ES-I3 (cell line): ENCODE measurements at regions not wholly inside any gene's neighbourhood (a gene's known extent, or its start where the extent isn't known, plus 50 kb on each side); places are given as distances from the start of the nearest gene placed in this dataset.
"Not testable (repeated sequence)": the region's sequence is repeated elsewhere in the genome, so short reads cannot be mapped to it uniquely, and the experiment has no call there.

Experiments
- H3K36me3 ChIP-seq: 2 replicates; pipeline ENCODE4 v1.6.1; 2013; ENCODE audit warnings: mild to moderate bottlenecking, low read length, control low read depth, moderate library complexity; ENCODE audit not compliant: insufficient read depth
- H3K4me1 ChIP-seq: 2 replicates; pipeline ENCODE4 v1.6.1; 2013; ENCODE audit warnings: mild to moderate bottlenecking, control low read depth, low read length; ENCODE audit not compliant: insufficient read depth
- H3K9ac ChIP-seq: 2 replicates; pipeline ENCODE4 v1.6.1; 2013; ENCODE audit warnings: low read depth, mild to moderate bottlenecking, low read length, moderate library complexity
- H3K9me3 ChIP-seq: 2 replicates; pipeline ENCODE4 v1.6.1; 2013; ENCODE audit warnings: mild to moderate bottlenecking, low read length, moderate library complexity; ENCODE audit not compliant: control insufficient read depth, insufficient read depth

DNA sequence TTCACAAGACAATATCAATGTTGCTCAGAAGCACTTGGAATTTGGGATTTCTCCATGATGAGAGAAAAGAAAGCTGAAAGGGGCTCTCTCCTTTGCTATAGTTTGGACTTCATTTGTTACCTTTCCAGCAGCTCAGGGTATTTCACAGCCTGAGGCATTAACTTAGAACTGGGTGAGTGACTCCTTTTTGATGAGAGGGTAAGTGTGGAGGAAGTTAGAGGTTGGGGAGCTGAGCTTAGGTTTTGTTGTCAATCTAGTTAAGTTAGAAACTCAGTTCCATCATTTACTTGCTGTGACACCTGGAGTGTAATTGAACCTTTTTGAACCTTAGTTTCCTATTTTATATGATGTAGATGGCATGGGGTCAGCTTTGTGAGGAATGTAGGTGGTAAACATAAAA is 359.1 kb downstream of the PDCD6IP start:
- Histone ChIP-seq H3K36me3 (no peaks in the 10 kb centered on the region), H3K4me1 (no peaks in the 10 kb centered on the region), H3K9ac (no peak overlapping the region), H3K9me3 (no peaks in the 10 kb centered on the region)

- no peaks in the 10 kb centered on the region for H3K4me1 ChIP-seq
- H3K36me3 ChIP-seq = no peaks in the 10 kb centered on the region
- H3K9me3 ChIP-seq = no peaks in the 10 kb centered on the region
- no peak overlapping the region for H3K9ac ChIP-seq
These were observed 361.4 kb downstream of the PDCD6IP start for GRCh38 chr3:34159613-34160420.

GRCh38 chr3:34169636-34170035 is 371.2 kb downstream of the PDCD6IP start:
- H3K4me1 ChIP-seq, H3K9ac ChIP-seq, H3K36me3 ChIP-seq, H3K9me3 ChIP-seq: not testable (repeated sequence)

- Histone ChIP-seq H3K4me1 (peaks cover 12% of the 10 kb centered on the region; the same call in 1 of the 2 replicates), H3K36me3 (no peaks in the 10 kb centered on the region), H3K9ac (no peak overlapping the region), H3K9me3 (no peaks in the 10 kb centered on the region)
These were observed 376.3 kb downstream of the PDCD6IP start for GRCh38 chr3:34174740-34175139.

DNA sequence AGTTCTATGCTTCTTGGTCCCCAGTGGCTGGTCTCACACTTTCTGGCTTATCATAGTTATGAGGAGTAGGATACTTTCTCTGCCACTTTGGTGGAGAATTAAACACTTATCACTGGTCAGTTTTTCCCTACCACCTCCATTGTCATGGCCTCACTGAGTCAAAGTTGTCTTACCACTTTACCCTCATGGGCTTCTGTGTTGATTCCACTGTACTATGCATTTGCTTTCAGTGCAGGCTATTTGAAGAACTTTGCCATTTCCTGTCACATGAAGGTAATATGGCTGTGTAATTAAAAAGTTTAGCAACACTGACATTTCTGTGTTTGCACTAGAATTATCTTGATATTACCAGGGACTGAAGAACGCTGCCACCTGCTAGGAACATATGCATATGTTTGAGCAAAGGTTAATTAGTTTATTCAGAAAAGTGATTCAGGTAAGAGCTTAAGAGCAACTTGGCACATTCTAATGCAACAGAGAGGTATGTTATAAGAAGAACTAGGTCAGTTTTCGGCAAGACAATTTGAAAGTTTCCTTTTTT is 377.3 kb downstream of the PDCD6IP start:
- Histone ChIP-seq H3K9ac (no peak overlapping the region), H3K9me3 (no peaks in the 10 kb centered on the region), H3K4me1 (peaks cover 12% of the 10 kb centered on the region; the same call in 1 of the 2 replicates), H3K36me3 (no peaks in the 10 kb centered on the region)

GRCh38 chr3:34176723-34177122 is 378.3 kb downstream of the PDCD6IP start:
- H3K36me3 ChIP-seq = no peaks in the 10 kb centered on the region
- no peaks in the 10 kb centered on the region for H3K9me3 ChIP-seq
- H3K9ac ChIP-seq = no peak overlapping the region
- H3K4me1 ChIP-seq = peaks cover 12% of the 10 kb centered on the region; the same call in 1 of the 2 replicates

DNA sequence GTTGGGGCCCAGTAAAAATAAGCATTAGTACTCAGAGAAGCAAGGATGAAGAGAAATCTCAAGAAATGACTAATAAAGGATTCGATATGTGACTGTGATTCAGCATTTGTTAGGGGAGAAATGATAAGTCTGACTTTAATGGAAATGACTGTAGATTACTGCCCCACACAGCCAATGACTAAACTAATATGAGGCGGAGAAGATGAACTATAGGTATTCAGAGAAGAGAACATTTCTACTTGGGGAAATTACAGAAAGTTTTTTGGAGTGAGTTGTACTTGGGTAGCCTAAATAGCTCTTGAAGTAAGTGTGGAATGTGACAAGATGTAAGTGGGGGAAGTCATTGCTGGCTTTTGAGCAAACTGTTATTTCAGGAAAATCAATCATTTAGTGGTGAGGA is 380.0 kb downstream of the PDCD6IP start:
- no peaks in the 10 kb centered on the region for H3K36me3 ChIP-seq
- peaks cover 12% of the 10 kb centered on the region; the same call in 1 of the 2 replicates for H3K4me1 ChIP-seq
- no peak overlapping the region for H3K9ac ChIP-seq
- no peaks in the 10 kb centered on the region for H3K9me3 ChIP-seq

DNA sequence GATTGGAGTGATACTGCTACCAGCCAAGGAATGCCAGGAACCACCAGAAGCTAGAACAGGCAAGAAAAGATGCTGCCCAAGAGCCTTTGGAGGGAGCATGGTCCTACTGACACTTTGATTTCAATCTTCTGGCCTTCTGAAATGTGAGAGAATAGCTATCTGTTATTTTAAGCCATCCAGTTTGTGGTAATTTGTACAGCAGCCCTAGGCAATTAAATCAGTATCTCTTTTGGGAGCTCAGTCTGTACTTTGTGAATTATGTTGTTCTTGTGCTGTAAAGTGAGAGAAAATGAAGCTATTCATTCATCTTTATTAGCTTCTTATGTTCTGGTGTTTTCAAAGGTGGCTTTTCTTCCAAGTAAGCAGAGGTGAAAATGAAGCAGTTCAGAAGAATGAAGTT is 381.3 kb downstream of the PDCD6IP start:
- Histone ChIP-seq H3K4me1 (peaks cover 8% of the 10 kb centered on the region; the same call in 1 of the 2 replicates), H3K9ac (no peak overlapping the region), H3K9me3 (no peaks in the 10 kb centered on the region)

DNA sequence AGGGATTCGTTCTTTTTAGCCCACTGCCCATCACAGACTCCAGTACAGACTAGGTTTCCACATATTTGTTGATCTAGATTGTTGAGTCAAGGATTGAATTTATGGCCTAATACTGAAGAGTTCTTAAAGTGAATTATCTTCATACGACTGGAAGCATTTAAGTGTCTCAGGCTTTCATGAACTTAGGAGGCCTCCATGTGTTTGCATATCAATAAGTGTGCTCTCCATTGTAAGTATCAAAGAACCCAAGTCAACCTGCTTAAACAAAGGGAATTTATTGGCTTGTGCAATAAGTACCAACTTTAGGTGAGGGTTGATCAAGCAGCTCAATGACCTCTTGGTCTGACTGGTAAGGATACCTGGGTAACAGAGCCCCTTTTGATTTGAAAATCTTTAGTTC is 382.1 kb downstream of the PDCD6IP start:
- H3K9me3 ChIP-seq = no peaks in the 10 kb centered on the region
- H3K4me1 ChIP-seq = peaks cover 7% of the 10 kb centered on the region; the same call in 1 of the 2 replicates
- no peaks in the 10 kb centered on the region for H3K36me3 ChIP-seq
- no peak overlapping the region for H3K9ac ChIP-seq

More for the DNA sequence above, 381.3 kb downstream of the PDCD6IP start:
- no peaks in the 10 kb centered on the region for H3K36me3 ChIP-seq

DNA sequence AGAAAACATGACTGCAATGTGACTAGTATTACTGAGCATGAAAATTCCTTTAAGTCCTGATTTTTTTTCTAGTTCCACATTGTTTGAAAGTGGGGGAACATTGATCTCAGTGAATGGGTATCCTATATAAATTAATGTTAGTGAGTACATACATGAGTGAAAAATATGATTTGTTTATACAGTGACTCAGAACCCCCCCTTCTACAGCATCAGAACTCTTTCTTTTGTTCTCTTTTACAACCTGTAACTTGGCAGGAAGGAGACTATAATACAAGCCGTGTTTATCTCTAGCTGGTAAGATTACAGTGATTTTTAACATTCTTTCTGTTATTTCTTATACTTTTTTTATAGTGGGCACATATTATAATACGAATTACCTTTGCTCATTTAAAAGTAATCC is 384.7 kb downstream of the PDCD6IP start:
- Histone ChIP-seq H3K9ac (no peak overlapping the region), H3K9me3 (no peaks in the 10 kb centered on the region), H3K36me3 (no peaks in the 10 kb centered on the region), H3K4me1 (no peaks in the 10 kb centered on the region)

DNA sequence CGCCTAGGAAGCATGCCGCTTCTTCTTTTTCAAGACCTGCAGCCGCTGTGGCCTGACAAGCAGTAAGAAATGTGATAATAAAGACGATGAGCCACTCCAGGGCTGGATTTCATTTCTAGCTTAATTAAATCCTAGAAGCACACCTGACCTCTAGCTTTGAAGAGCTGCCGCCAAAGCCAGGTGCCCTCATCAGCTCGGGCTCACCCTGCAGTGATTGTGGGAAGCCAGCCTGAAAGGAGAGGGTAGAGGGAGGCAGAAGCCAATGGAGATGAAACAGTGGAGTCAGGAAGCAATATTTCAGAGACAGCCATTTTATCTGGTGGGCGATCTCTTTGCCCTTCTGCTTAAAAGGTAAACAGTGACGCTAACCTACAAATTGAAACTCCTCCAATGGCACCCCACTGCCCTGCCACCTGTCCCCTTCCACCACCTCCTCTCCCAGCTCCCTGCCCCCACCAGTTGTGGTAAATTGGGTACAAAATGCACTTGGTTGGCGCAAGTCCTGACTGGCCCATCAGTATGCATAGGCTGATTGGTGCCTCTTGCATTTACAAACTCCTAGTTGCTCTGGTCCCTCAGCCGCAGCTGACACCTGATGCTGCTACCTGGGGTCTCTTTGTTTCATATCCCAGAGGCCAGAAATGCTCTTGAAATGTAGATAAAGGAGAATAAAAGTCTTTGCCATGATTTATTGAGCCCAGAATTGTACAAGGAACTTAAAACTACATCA is 385.3 kb downstream of the PDCD6IP start:
- no peaks in the 10 kb centered on the region for H3K9me3 ChIP-seq
- H3K36me3 ChIP-seq = no peaks in the 10 kb centered on the region
- H3K4me1 ChIP-seq = no peaks in the 10 kb centered on the region
- no peak overlapping the region for H3K9ac ChIP-seq

DNA sequence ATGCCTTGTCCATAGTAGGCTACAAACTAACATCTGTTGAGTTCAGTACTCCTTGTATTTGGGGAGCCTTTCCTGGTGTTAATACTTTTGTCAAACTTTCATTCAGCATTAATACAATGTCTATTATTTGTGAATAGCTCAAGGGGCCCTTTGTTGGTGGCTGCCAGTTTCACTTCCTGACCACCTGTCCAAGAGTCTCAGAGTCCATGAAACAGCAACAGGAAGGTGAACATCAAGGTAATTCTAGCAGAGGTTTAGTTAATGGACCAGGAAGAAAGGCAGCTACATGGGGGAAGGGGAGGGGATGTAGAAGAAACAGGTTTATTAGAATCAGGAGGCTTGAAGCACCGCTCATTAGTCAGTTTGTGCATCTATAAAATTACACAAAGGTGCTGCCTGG is 386.9 kb downstream of the PDCD6IP start:
- Histone ChIP-seq H3K9ac (no peak overlapping the region), H3K36me3 (no peaks in the 10 kb centered on the region), H3K4me1 (no peaks in the 10 kb centered on the region), H3K9me3 (no peaks in the 10 kb centered on the region)

DNA sequence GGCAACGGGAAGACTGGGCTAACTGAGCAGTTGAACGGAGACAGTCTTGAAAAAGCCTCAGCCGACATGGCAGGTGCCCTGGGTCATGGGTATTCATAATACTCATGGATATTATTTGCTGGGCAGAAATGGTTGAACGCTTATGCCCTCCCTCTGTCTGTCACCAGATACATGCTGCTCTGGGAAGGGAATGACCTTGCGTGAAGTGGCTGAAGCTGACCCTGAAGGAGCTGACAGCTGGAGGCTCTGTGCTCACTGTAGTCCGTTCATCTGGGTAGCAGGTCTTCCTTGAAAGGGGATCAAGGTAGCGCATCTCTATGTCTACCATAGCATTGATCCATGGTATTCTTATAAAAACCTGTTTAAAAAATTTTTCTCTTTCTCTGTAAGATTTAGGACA is 390.7 kb downstream of the PDCD6IP start:
- no peak overlapping the region for H3K9ac ChIP-seq
- no peaks in the 10 kb centered on the region for H3K9me3 ChIP-seq
- no peaks in the 10 kb centered on the region for H3K36me3 ChIP-seq
- H3K4me1 ChIP-seq = no peaks in the 10 kb centered on the region

GRCh38 chr3:34196914-34197313 is 398.5 kb downstream of the PDCD6IP start:
- Histone ChIP-seq H3K9ac (no peak overlapping the region), H3K36me3 (no peaks in the 10 kb centered on the region), H3K9me3 (no peaks in the 10 kb centered on the region), H3K4me1 (no peaks in the 10 kb centered on the region)

DNA sequence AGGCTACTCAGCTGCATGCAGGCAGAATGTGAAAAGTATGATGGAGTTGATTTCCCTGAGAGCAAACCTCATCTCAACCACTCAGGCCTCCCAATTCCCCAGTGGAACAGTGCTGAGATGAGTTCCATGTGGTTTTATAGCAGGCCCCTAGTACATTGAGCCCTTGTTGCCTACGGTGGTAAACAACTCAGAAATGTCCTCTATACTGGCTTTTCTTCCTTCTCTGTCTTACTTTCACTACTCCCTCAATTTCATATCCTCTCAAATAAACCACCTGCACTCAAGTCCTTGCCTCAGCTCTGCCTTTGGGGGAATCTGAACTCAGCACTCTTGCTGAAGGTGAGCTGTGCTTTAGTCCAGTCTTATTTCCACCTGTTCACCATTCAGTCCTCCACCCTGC is 399.9 kb downstream of the PDCD6IP start:
- Histone ChIP-seq H3K36me3 (no peaks in the 10 kb centered on the region), H3K9me3 (no peaks in the 10 kb centered on the region)

More for the DNA sequence above, 399.9 kb downstream of the PDCD6IP start:
- Histone ChIP-seq H3K9ac (no peak overlapping the region), H3K4me1 (no peaks in the 10 kb centered on the region)
